IMR-90 (cell line): ENCODE measurements at regions not wholly inside any gene's neighbourhood (a gene's known extent, or its start where the extent isn't known, plus 50 kb on each side); places are given as distances from the start of the nearest gene placed in this dataset.

Experiments
- ATAC-seq: fragments of 200-7000 bp; cut with Tn5 transposase; 2 replicates; pipeline ENCODE4 v1.9.1; 2020; ENCODE audit warnings: low read depth, mild to moderate bottlenecking, moderate library complexity
- BruUV-seq: library from RNA; stranded (reverse); fragments of 400-500 nt; replicated peaks from 2 replicates; lab custom pipeline; 2021; lab: Mats Ljungman, UMichigan
- CTCF ChIA-PET: fragments of 300-600 bp; formaldehyde crosslinking; extraction: SDS; loops from one replicate; lab custom pipeline; 2021; ENCODE audit warnings: antibody characterized with exemption; lab: Yijun Ruan, JAX
- POLR2A ChIA-PET: fragments of 300-600 bp; sonication (Branson Sonifier 250); formaldehyde crosslinking; loops from one replicate; lab custom pipeline; 2022; ENCODE audit warnings: antibody characterized with exemption; ENCODE audit not compliant: unreplicated experiment; lab: Charles Lee
- DNase-seq: peaks from one replicate; pipeline ENCODE4 v3.0.0; 2013
- H2AFZ ChIP-seq: replicated peaks from 2 replicates; pipeline ENCODE3; 2013; ENCODE audit warnings: low read length, mild to moderate bottlenecking; ENCODE audit not compliant: poor library complexity
- H2AK5ac ChIP-seq: 2 replicates; pipeline ENCODE4 v1.6.1; 2013; ENCODE audit warnings: low read depth, low read length, inconsistent platforms
- H2AK9ac ChIP-seq: replicated peaks from 2 replicates; pipeline ENCODE3; 2013; ENCODE audit warnings: mild to moderate bottlenecking, low read depth, low read length, moderate library complexity; ENCODE audit not compliant: poor library complexity
- H2BK120ac ChIP-seq: 2 replicates; pipeline ENCODE4 v1.6.1; 2013; ENCODE audit warnings: low read depth, low read length, inconsistent platforms
- H2BK15ac ChIP-seq: 3 replicates; pipeline ENCODE4 v1.6.1; 2013; ENCODE audit warnings: low read depth, low read length, inconsistent platforms
- H2BK20ac ChIP-seq: 2 replicates; pipeline ENCODE4 v1.6.1; 2013; ENCODE audit warnings: low read depth, mild to moderate bottlenecking, inconsistent platforms, low read length, moderate library complexity
- H2BK5ac ChIP-seq: 2 replicates; pipeline ENCODE4 v1.6.1; 2013; ENCODE audit warnings: mild to moderate bottlenecking, low read depth, low read length, inconsistent platforms; ENCODE audit not compliant: poor library complexity, severe bottlenecking
- H3K14ac ChIP-seq: replicated peaks from 2 replicates; pipeline ENCODE4 v1.6.1; 2013; ENCODE audit warnings: low read depth, low read length, inconsistent platforms
- H3K18ac ChIP-seq: 2 replicates; pipeline ENCODE4 v1.6.1; 2013; ENCODE audit warnings: low read depth, low read length, control low read depth
- H3K23ac ChIP-seq: 2 replicates; pipeline ENCODE4 v1.6.1; 2013; ENCODE audit warnings: low read depth, low read length, inconsistent platforms
- H3K27ac ChIP-seq: 2 replicates; pipeline ENCODE4 v1.5.1; 2013; ENCODE audit warnings: mild to moderate bottlenecking, control low read depth, low read length; ENCODE audit not compliant: insufficient read depth
- H3K27me3 ChIP-seq: 2 replicates; pipeline ENCODE4 v1.6.1; 2013; ENCODE audit warnings: low read length; ENCODE audit not compliant: control insufficient read depth, insufficient read depth
- H3K36me3 ChIP-seq: 2 replicates; pipeline ENCODE4 v1.6.1; 2013; ENCODE audit warnings: low read length, mixed read lengths; ENCODE audit not compliant: control insufficient read depth, insufficient read depth
- H3K4ac ChIP-seq: 2 replicates; pipeline ENCODE4 v1.6.1; 2013; ENCODE audit warnings: low read depth, low read length, inconsistent platforms
- H3K4me1 ChIP-seq: 2 replicates; pipeline ENCODE4 v1.6.1; 2013; ENCODE audit warnings: low read length, mixed read lengths; ENCODE audit not compliant: control insufficient read depth, insufficient read depth
- H3K4me2 ChIP-seq: 2 replicates; pipeline ENCODE4 v1.6.1; 2013; ENCODE audit warnings: low read depth, mild to moderate bottlenecking, control low read depth, low read length, moderate library complexity
- H3K4me3 ChIP-seq: 2 replicates; pipeline ENCODE4 v1.5.1; 2013; ENCODE audit warnings: low read depth, mild to moderate bottlenecking, control low read depth, low read length, moderate library complexity; ENCODE audit not compliant: insufficient read depth
- H3K56ac ChIP-seq: 2 replicates; pipeline ENCODE4 v1.6.1; 2013; ENCODE audit warnings: low read length, inconsistent platforms; ENCODE audit not compliant: insufficient read depth; ENCODE audit errors: extremely low read depth
- H3K79me1 ChIP-seq, 2 experiments: 2 replicates each; pipeline ENCODE4 v1.6.1; 2013; ENCODE audit warnings: low read length in 2 of 2, inconsistent platforms in 1 of 2, low read depth in 1 of 2
- H3K9ac ChIP-seq: 2 replicates; pipeline ENCODE4 v1.6.1; 2013; ENCODE audit warnings: low read depth, low read length, control low read depth
- H3K9me1 ChIP-seq: 2 replicates; pipeline ENCODE4 v1.6.1; 2013; ENCODE audit warnings: low read length, inconsistent platforms; ENCODE audit not compliant: insufficient read depth
- H3K9me3 ChIP-seq: 2 replicates; pipeline ENCODE4 v1.6.1; 2013; ENCODE audit warnings: low read length; ENCODE audit not compliant: control insufficient read depth, insufficient read depth
- H4K20me1 ChIP-seq: 2 replicates; pipeline ENCODE4 v1.6.1; 2013; ENCODE audit warnings: low read length, inconsistent platforms; ENCODE audit not compliant: insufficient read depth
- H4K5ac ChIP-seq: 2 replicates; pipeline ENCODE4 v1.6.1; 2013; ENCODE audit warnings: mild to moderate bottlenecking, low read depth, low read length, control low read depth
- H4K8ac ChIP-seq, 2 experiments: 2 replicates each; pipeline ENCODE4 v1.6.1; 2013; ENCODE audit warnings: low read depth in 2 of 2, low read length in 2 of 2, control low read depth in 1 of 2, inconsistent platforms in 1 of 2
- H4K91ac ChIP-seq: 2 replicates; pipeline ENCODE4 v1.6.1; 2013; ENCODE audit warnings: low read depth, low read length, inconsistent platforms; ENCODE audit not compliant: insufficient read depth
- BHLHE40 ChIP-seq: fragments of 150-350 bp; IDR thresholded peaks from 2 replicates; pipeline ENCODE4 v1.6.1; 2016; ENCODE audit warnings: mild to moderate bottlenecking, low read depth, low read length
- CEBPB ChIP-seq: IDR thresholded peaks from 2 replicates; pipeline ENCODE4 v1.6.1; 2012; ENCODE audit warnings: low read depth, low read length, improper control_type of control experiment
- CHD1 ChIP-seq: IDR thresholded peaks from 2 replicates; pipeline ENCODE4 v1.6.1; 2012; ENCODE audit warnings: low read depth, low read length, improper control_type of control experiment
- FOS ChIP-seq: fragments of 150-350 bp; IDR thresholded peaks from 2 replicates; pipeline ENCODE4 v1.6.1; 2016; ENCODE audit warnings: low read depth, low read length
- MAFK ChIP-seq: IDR thresholded peaks from 2 replicates; pipeline ENCODE4 v1.6.1; 2012; ENCODE audit warnings: low read depth, low read length, improper control_type of control experiment
- MAZ ChIP-seq: IDR thresholded peaks from 2 replicates; pipeline ENCODE4 v1.6.1; 2012; ENCODE audit warnings: low read depth, mild to moderate bottlenecking, low read length, improper control_type of control experiment, moderate library complexity, borderline replicate concordance
- MXI1 ChIP-seq: IDR thresholded peaks from 2 replicates; pipeline ENCODE4 v1.6.1; 2012; ENCODE audit warnings: low read depth, mild to moderate bottlenecking, low read length, moderate library complexity, borderline replicate concordance
- NFE2L2 ChIP-seq: fragments of 150-350 bp; IDR thresholded peaks from 2 replicates; pipeline ENCODE4 v1.6.1; 2016; ENCODE audit warnings: low read depth, mild to moderate bottlenecking, low read length
- POLR2A ChIP-seq: IDR thresholded peaks from 2 replicates; pipeline ENCODE4 v1.6.1; 2012; ENCODE audit warnings: mild to moderate bottlenecking, low read depth, low read length
- RAD21 ChIP-seq: IDR thresholded peaks from 2 replicates; pipeline ENCODE4 v1.6.1; 2012; ENCODE audit warnings: low read length, improper control_type of control experiment
- RCOR1 ChIP-seq: IDR thresholded peaks from 2 replicates; pipeline ENCODE4 v1.6.1; 2012; ENCODE audit warnings: mild to moderate bottlenecking, low read length, improper control_type of control experiment; ENCODE audit not compliant: insufficient replicate concordance
- RFX5 ChIP-seq: IDR thresholded peaks from 2 replicates; pipeline ENCODE4 v1.8.0; 2012; ENCODE audit warnings: low read depth, mild to moderate bottlenecking, low read length, moderate library complexity
- SMC3 ChIP-seq: fragments of 150-350 bp; IDR thresholded peaks from 2 replicates; pipeline ENCODE4 v1.6.1; 2016; ENCODE audit warnings: low read depth, mild to moderate bottlenecking, antibody characterized with exemption, low read length, moderate library complexity
- dilution Hi-C: fragments of 300-500 bp; cut with HindIII; formaldehyde crosslinking; loops from one replicate; pipeline ENCODE4 v1.14.3; 2018; ENCODE audit warnings: low sequenced_read_pairs; ENCODE audit not compliant: unreplicated experiment
- in situ Hi-C: fragments of 300-500 bp; cut with MboI; formaldehyde crosslinking; loops from 3 replicates; pipeline ENCODE4 v1.14.3; 2019; ENCODE audit warnings: low sequenced_read_pairs, inconsistent platforms, mixed read lengths
- intact Hi-C: fragments of 100-400 bp; cut with micrococcal nuclease; formaldehyde crosslinking; loops from 2 replicates; pipeline ENCODE4 v1.10.0; 2022
- TF ChIP-seq, protein P1 (sequence below): fragments of 150-350 bp; IDR thresholded peaks from 2 replicates; pipeline ENCODE4 v1.6.1; 2016; ENCODE audit warnings: low read depth, mild to moderate bottlenecking, low read length, moderate library complexity, borderline replicate concordance
- TF ChIP-seq, protein P2 (sequence below): fragments of 150-350 bp; IDR thresholded peaks from 2 replicates; pipeline ENCODE4 v1.6.1; 2017; ENCODE audit warnings: mild to moderate bottlenecking, antibody characterized with exemption, low read length, low read depth
- TF ChIP-seq, protein P3 (sequence below): conservative IDR thresholded peaks from 2 replicates; pipeline ENCODE4 v1.5.1; 2012; ENCODE audit warnings: mild to moderate bottlenecking, low read depth, low read length, improper control_type of control experiment

DNA sequence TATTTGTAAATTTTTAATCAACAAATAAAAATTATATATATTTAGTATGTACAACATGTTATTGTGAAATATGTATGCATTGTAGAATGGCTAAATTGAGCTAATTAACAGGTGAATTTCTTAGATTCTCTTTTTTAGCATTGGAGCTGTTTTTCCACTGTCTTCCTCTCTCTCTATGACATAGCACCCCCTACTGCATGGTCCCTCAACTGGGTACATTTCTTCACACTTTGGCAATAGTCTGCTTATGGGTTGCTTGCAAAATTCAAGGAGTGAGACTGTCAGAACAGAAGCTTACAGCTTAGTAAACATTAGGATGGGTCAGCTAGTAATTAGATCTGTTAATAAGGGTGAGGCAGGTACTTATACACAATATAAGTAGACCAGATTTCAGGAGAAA lies 658.5 kb upstream of the MGAT4C start:
- no peak overlapping the region for H3K9ac ChIP-seq
- no peak overlapping the region for H3K23ac ChIP-seq
- H3K18ac ChIP-seq = no peak overlapping the region
- intact Hi-C loops = loop anchor here (1.0 to 10.0 kb wide), 6 partner anchors 934 to 1080 kb away; no protein-coding TSS in a partner anchor
- no peaks in the 10 kb centered on the region for H3K4me1 ChIP-seq
- H3K9me3 ChIP-seq = no peaks in the 10 kb centered on the region
- no peak overlapping the region for H3K4me3 ChIP-seq
- POLR2A ChIA-PET = no interaction called here
- no peak overlapping the region for H2AFZ ChIP-seq
- H4K20me1 ChIP-seq = no peaks in the 10 kb centered on the region
- no peak overlapping the region for H3K4ac ChIP-seq
- dilution Hi-C loops = no loop called here
- H3K27ac ChIP-seq = no peak overlapping the region
- H3K79me1 ChIP-seq = no peaks in the 10 kb centered on the region
- H4K5ac ChIP-seq = no peak overlapping the region
- no peak overlapping the region for H4K91ac ChIP-seq
- DNase-seq (peak; percentile 58), ATAC-seq (peak; percentile 88)
- no peak overlapping the region for H2BK120ac ChIP-seq
- CTCF ChIA-PET = interaction anchor here (0.6 to 1.5 kb wide), 16 partner anchors 9 to 1011 kb away, joined by 3 to 7 read pairs (median 3); no protein-coding TSS in a partner anchor
- H3K14ac ChIP-seq = no peak overlapping the region
- BruUV-seq = no TSS peak
- no peak overlapping the region for H2BK20ac ChIP-seq
- no peak overlapping the region for H2AK5ac ChIP-seq
- TF ChIP-seq CHD1 = no peak
- no peak for TF ChIP-seq MAZ
- TF ChIP-seq RCOR1 = no peak
- no peak for TF ChIP-seq MAFK
- peak; percentile 85 for TF ChIP-seq RAD21
- TF ChIP-seq, protein P1, sequence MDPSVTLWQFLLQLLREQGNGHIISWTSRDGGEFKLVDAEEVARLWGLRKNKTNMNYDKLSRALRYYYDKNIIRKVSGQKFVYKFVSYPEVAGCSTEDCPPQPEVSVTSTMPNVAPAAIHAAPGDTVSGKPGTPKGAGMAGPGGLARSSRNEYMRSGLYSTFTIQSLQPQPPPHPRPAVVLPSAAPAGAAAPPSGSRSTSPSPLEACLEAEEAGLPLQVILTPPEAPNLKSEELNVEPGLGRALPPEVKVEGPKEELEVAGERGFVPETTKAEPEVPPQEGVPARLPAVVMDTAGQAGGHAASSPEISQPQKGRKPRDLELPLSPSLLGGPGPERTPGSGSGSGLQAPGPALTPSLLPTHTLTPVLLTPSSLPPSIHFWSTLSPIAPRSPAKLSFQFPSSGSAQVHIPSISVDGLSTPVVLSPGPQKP = no peak
- TF ChIP-seq, protein P2, sequence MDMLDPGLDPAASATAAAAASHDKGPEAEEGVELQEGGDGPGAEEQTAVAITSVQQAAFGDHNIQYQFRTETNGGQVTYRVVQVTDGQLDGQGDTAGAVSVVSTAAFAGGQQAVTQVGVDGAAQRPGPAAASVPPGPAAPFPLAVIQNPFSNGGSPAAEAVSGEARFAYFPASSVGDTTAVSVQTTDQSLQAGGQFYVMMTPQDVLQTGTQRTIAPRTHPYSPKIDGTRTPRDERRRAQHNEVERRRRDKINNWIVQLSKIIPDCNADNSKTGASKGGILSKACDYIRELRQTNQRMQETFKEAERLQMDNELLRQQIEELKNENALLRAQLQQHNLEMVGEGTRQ = no peak
- no peak for TF ChIP-seq BHLHE40
- no peak for TF ChIP-seq NFE2L2
- TF ChIP-seq, protein P3, sequence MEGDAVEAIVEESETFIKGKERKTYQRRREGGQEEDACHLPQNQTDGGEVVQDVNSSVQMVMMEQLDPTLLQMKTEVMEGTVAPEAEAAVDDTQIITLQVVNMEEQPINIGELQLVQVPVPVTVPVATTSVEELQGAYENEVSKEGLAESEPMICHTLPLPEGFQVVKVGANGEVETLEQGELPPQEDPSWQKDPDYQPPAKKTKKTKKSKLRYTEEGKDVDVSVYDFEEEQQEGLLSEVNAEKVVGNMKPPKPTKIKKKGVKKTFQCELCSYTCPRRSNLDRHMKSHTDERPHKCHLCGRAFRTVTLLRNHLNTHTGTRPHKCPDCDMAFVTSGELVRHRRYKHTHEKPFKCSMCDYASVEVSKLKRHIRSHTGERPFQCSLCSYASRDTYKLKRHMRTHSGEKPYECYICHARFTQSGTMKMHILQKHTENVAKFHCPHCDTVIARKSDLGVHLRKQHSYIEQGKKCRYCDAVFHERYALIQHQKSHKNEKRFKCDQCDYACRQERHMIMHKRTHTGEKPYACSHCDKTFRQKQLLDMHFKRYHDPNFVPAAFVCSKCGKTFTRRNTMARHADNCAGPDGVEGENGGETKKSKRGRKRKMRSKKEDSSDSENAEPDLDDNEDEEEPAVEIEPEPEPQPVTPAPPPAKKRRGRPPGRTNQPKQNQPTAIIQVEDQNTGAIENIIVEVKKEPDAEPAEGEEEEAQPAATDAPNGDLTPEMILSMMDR = peak; percentile 72
- no peak for TF ChIP-seq POLR2A
- TF ChIP-seq RFX5 = no peak
- no peak for TF ChIP-seq MXI1
- TF ChIP-seq FOS = no peak
- peak; percentile 65 for TF ChIP-seq CEBPB
- peak; percentile 71 for TF ChIP-seq SMC3
- H2BK5ac ChIP-seq = no peak overlapping the region
- H3K36me3 ChIP-seq = no peaks in the 10 kb centered on the region
- H3K27me3 ChIP-seq = no peaks in the 10 kb centered on the region
- H4K8ac ChIP-seq = no peak overlapping the region
- in situ Hi-C loops = loop anchor here (25.0 kb wide), 1 partner anchor 952 kb away; no protein-coding TSS in a partner anchor
- no peak overlapping the region for H2BK15ac ChIP-seq
- H3K4me2 ChIP-seq = no peak overlapping the region
- H2AK9ac ChIP-seq = no peak overlapping the region
- H3K56ac ChIP-seq = no peak overlapping the region
- no peaks in the 10 kb centered on the region for H3K9me1 ChIP-seq
